DOHH2 (cell line): ENCODE measurements at regions not wholly inside any gene's neighbourhood (a gene's known extent, or its start where the extent isn't known, plus 50 kb on each side); places are given as distances from the start of the nearest gene placed in this dataset.

Experiments
- H3F3A ChIP-seq: fragments of 200-600 bp; sonication (generic), shearing (Covaris generic); 2 replicates; pipeline ENCODE4 v1.6.0; 2016; ENCODE audit warnings: antibody characterized with exemption, mild to moderate bottlenecking; ENCODE audit not compliant: control insufficient read depth, insufficient read depth
- H3K27ac ChIP-seq: fragments of 200-600 bp; sonication (generic); 2 replicates; pipeline ENCODE4 v1.5.1; 2014; ENCODE audit warnings: low read depth, mild to moderate bottlenecking, low read length, moderate library complexity
- H3K27me3 ChIP-seq: fragments of 200-600 bp; sonication (generic); 2 replicates; pipeline ENCODE4 v1.6.1; 2014; ENCODE audit warnings: mild to moderate bottlenecking, low read length, mixed read lengths; ENCODE audit not compliant: control insufficient read depth
- H3K36me3 ChIP-seq: fragments of 200-600 bp; sonication (generic); 2 replicates; pipeline ENCODE4 v1.6.1; 2014; ENCODE audit warnings: mild to moderate bottlenecking, low read length, moderate library complexity, mixed read lengths; ENCODE audit not compliant: control insufficient read depth
- H3K4me1 ChIP-seq: fragments of 200-600 bp; sonication (generic); 2 replicates; pipeline ENCODE4 v1.6.1; 2014; ENCODE audit warnings: mild to moderate bottlenecking, low read length, mixed read lengths; ENCODE audit not compliant: control insufficient read depth
- H3K4me2 ChIP-seq: fragments of 200-600 bp; sonication (generic); 2 replicates; pipeline ENCODE4 v1.6.0; 2014; ENCODE audit warnings: mild to moderate bottlenecking, low read length, moderate library complexity
- H3K4me3 ChIP-seq: fragments of 200-600 bp; sonication (generic); 2 replicates; pipeline ENCODE4 v1.5.1; 2014; ENCODE audit warnings: mild to moderate bottlenecking, low read length, mixed read lengths
- H3K79me2 ChIP-seq: fragments of 200-600 bp; sonication (generic); 2 replicates; pipeline ENCODE4 v1.6.1; 2014; ENCODE audit warnings: mild to moderate bottlenecking, low read length, mixed read lengths; ENCODE audit not compliant: control insufficient read depth
- H3K9me2 ChIP-seq: fragments of 200-600 bp; sonication (generic); replicated peaks from 2 replicates; pipeline ENCODE4 v1.6.1; 2014; ENCODE audit warnings: mild to moderate bottlenecking, low read length, mixed read lengths; ENCODE audit not compliant: control insufficient read depth
- H3K9me3 ChIP-seq: fragments of 200-600 bp; sonication (generic); 2 replicates; pipeline ENCODE4 v1.6.1; 2014; ENCODE audit warnings: antibody characterized with exemption, low read length, mixed read lengths; ENCODE audit not compliant: control insufficient read depth, insufficient read depth
- H4K20me1 ChIP-seq: fragments of 200-600 bp; sonication (generic); 2 replicates; pipeline ENCODE4 v1.6.0; 2014; ENCODE audit warnings: low read depth, mild to moderate bottlenecking, antibody characterized with exemption, low read length, moderate library complexity; ENCODE audit not compliant: control insufficient read depth, insufficient read depth
- CTCF ChIP-seq: fragments of 200-600 bp; sonication (generic); IDR thresholded peaks from one replicate; pipeline ENCODE4 v1.5.1; 2014; ENCODE audit warnings: antibody characterized with exemption, mild to moderate bottlenecking, low read depth, low read length; ENCODE audit not compliant: poor library complexity, severe bottlenecking
- EZH2phosphoT487 ChIP-seq: fragments of 200-600 bp; sonication (generic); IDR thresholded peaks from 2 replicates; pipeline ENCODE4 v1.6.1; 2017; ENCODE audit warnings: borderline replicate concordance, mild to moderate bottlenecking, antibody characterized with exemption, low read length, moderate library complexity, mixed read lengths

DNA sequence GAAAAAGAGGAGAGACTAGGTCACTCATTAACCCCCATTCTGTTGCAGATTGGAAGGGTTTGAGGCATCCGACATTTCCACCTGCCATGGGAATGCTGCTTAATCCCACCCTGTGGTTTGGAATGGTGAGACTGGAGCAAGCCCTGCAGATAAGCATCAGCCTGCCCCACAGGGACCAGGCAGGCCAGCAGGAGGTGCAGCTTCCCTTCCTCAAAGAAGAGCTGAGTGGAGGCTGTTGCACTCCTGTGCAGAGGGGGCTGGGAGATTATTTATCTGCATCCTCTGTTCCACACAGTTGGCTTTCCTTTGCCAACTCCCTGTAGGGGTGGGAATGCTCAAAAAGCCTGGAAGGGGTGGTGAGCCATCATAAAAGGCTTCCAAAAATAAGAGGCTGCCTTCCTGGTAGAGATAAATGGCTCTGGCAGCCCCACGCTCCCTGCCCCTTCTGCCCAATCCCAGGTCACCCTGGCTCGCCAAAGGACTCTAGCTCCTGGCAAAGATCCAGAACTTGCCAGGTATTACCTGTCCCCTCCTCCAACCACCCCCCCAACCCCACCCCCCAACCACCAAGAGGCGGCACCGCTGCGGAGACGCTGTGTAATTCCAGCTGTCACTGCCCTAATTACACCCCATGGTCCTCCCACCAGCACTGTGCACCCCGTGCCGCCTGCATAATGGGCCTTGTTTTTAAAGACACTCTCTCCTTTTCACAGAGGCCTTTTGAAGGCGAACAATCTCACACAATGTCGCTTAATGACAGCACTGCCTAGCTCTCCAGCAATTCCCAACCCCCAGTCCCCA, 83.0 kb upstream of the ZC3H12A start:
- no peaks in the 10 kb centered on the region; the same call in 1 of the 2 replicates for H4K20me1 ChIP-seq

GRCh38 chr1:37392051-37392450, 82.3 kb upstream of the ZC3H12A start:
- H3K4me2 ChIP-seq, result no peak overlapping the region

More for the DNA sequence above, 83.0 kb upstream of the ZC3H12A start:
- no peaks in the 10 kb centered on the region for H3F3A ChIP-seq
- H3K9me3 ChIP-seq, result no peaks in the 10 kb centered on the region
- no peaks in the 10 kb centered on the region for H3K79me2 ChIP-seq
- no peak overlapping the region for H3K4me3 ChIP-seq
- peaks cover 24% of the 10 kb centered on the region for H3K27me3 ChIP-seq
- no peaks in the 10 kb centered on the region for H3K4me1 ChIP-seq
- no peaks in the 10 kb centered on the region for H3K36me3 ChIP-seq
- TF ChIP-seq EZH2phosphoT487 (no peak), CTCF (no peak)
- no peaks in the 10 kb centered on the region for H3K9me2 ChIP-seq
- H3K27ac ChIP-seq, result no peak overlapping the region
- no peak overlapping the region for H3K4me2 ChIP-seq

GRCh38 chr1:37393173-37394120, 80.9 kb upstream of the ZC3H12A start:
- H3K4me3 ChIP-seq, result no peak overlapping the region
- no peaks in the 10 kb centered on the region for H3K4me1 ChIP-seq
- no peaks in the 10 kb centered on the region for H3K9me3 ChIP-seq
- H3K36me3 ChIP-seq, result no peaks in the 10 kb centered on the region
- no peaks in the 10 kb centered on the region for H3K9me2 ChIP-seq
- H4K20me1 ChIP-seq, result no peaks in the 10 kb centered on the region
- H3K27me3 ChIP-seq, result peaks cover 24% of the 10 kb centered on the region
- H3K79me2 ChIP-seq, result no peaks in the 10 kb centered on the region
- H3K4me2 ChIP-seq, result no peak overlapping the region
- H3K27ac ChIP-seq, result no peak overlapping the region
- TF ChIP-seq EZH2phosphoT487 (no peak), CTCF (no peak)
- H3F3A ChIP-seq, result no peaks in the 10 kb centered on the region

More at GRCh38 chr1:37392051-37392450, 82.3 kb upstream of the ZC3H12A start:
- Histone ChIP-seq H3K36me3 (no peaks in the 10 kb centered on the region), H3K4me3 (no peak overlapping the region), H3K9me3 (no peaks in the 10 kb centered on the region), H3K27me3 (peaks cover 24% of the 10 kb centered on the region), H3K9me2 (no peaks in the 10 kb centered on the region), H3K4me1 (no peaks in the 10 kb centered on the region), H3K27ac (no peak overlapping the region), H3F3A (no peaks in the 10 kb centered on the region), H3K79me2 (no peaks in the 10 kb centered on the region), H4K20me1 (no peaks in the 10 kb centered on the region)
- TF ChIP-seq CTCF (no peak), EZH2phosphoT487 (no peak)
